ENCODE measurements at regions not wholly inside any gene's neighbourhood (a gene's known extent, or its start where the extent isn't known, plus 50 kb on each side); places are given as distances from the start of the nearest gene placed in this dataset.

- Histone ChIP-seq H3K23me2 (ENCODE audit: low read depth, low read length) (no peaks in the 10 kb centered on the region; the same call in 1 of the 2 replicates), H3K9me3 (ENCODE audit: insufficient read depth in 2 of 2, low read depth in 1 of 2, low read length in 1 of 2) (no peaks in the 10 kb centered on the region), H3K9ac (replicated peaks in 1 of 4; ENCODE audit: extremely low read depth in 1 of 4, low read depth in 3 of 4, low read length in 3 of 4) (no peak overlapping the region), H3K23ac (ENCODE audit: insufficient read length) (no peak overlapping the region), H3K18ac (ENCODE audit: extremely low read depth, low read length) (no peak overlapping the region), H4K8ac (ENCODE audit: extremely low read depth, insufficient read depth, low read length) (no peak overlapping the region), H3K4ac (replicated peaks; ENCODE audit: insufficient read length, low read depth, low read length) (no peak overlapping the region), H2AFZ (ENCODE audit: low read length) (no peak overlapping the region), H4K91ac (replicated peaks; ENCODE audit: insufficient read length, low read length) (no peak overlapping the region), H3K56ac (replicated peaks; ENCODE audit: insufficient read length, low read depth, low read length) (no peak overlapping the region), H3K27ac (ENCODE audit: low read depth, low read length) (no peak overlapping the region), H2BK5ac (ENCODE audit: low read depth, low read length) (no peak overlapping the region), H4K20me1 (replicated peaks in 1 of 2; ENCODE audit: control insufficient read depth in 1 of 2, insufficient read depth in 2 of 2, low read length in 2 of 2) (no peaks in the 10 kb centered on the region), H3K27me3 (replicated peaks in 1 of 4; ENCODE audit: control insufficient read depth in 3 of 4, extremely low read depth in 1 of 4, insufficient read depth in 3 of 4, low read length in 3 of 4) (no peaks in the 10 kb centered on the region), H3K4me3 (ENCODE audit: extremely low read depth in 1 of 4, insufficient read depth in 2 of 4, low read depth in 3 of 4, low read length in 4 of 4) (no peak overlapping the region), H2BK12ac (ENCODE audit: low read depth, low read length) (no peak overlapping the region), H2AK5ac (ENCODE audit: low read depth, low read length) (no peak overlapping the region), H3K79me2 (ENCODE audit: control insufficient read depth in 1 of 2, insufficient read depth in 2 of 2, low read length in 2 of 2) (no peaks in the 10 kb centered on the region), H2BK20ac (ENCODE audit: low read length) (no peak overlapping the region), H4K5ac (ENCODE audit: insufficient read length, low read depth, low read length) (no peak overlapping the region), H3K79me1 (ENCODE audit: low read depth, low read length) (no peaks in the 10 kb centered on the region), H2BK15ac (ENCODE audit: low read length) (no peak overlapping the region), H3K14ac (ENCODE audit: insufficient read length) (no peak overlapping the region), H2BK120ac (replicated peaks; ENCODE audit: low read depth, low read length) (no peak overlapping the region), H3K4me2 (ENCODE audit: insufficient read depth in 1 of 2, low read depth in 2 of 2, low read length in 2 of 2) (no peak overlapping the region), H3K36me3 (ENCODE audit: control insufficient read depth in 2 of 4, insufficient read depth in 4 of 4, low read length in 3 of 4) (no peaks in the 10 kb centered on the region), H3K4me1 (replicated peaks in 1 of 4; ENCODE audit: control insufficient read depth in 3 of 4, insufficient read depth in 4 of 4, low read length in 3 of 4) (peaks cover 0 to 2% (median 0%) of the 10 kb centered on the region in 4 experiments; a peak in 1 of 7 replicates)
- 92% methylated on average over 5 of the region's 5 CpGs; no CpG with 5 or more reads in 1 of the 2 experiments for WGBS, 2 experiments (ENCODE audit: extremely low coverage in 1 of 2, insufficient coverage in 1 of 2, insufficient read length in 1 of 2, insufficient replicate concordance in 2 of 2, low coverage in 1 of 2, low lambda C conversion rate in 2 of 2, missing lambda C conversion rate in 1 of 2)
- ChIA-PET POLR2A (ENCODE audit: partially characterized antibody) (no interaction called here), CTCF (ENCODE audit: partially characterized antibody) (interaction anchor here (1.1 kb wide), 1 partner anchor 15 kb away, joined by 3 read pairs; no protein-coding TSS in a partner anchor)
- DNase-seq (ENCODE audit: low read depth in 1 of 2, low spot score in 2 of 2) = no peak
- FAIRE-seq = no peak
- TF ChIP-seq SIN3A (conservative IDR thresholded peaks at IDR 0.05 in 1 of 2, IDR thresholded peaks at IDR 0.05 in 1 of 2; ENCODE audit: low read depth in 1 of 2, low read length in 2 of 2) (no peak), MAX (IDR thresholded peaks at IDR 0.05) (no peak), ASH2L (IDR thresholded peaks at IDR 0.05; ENCODE audit: low read length) (no peak), SP4 (IDR thresholded peaks at IDR 0.05; ENCODE audit: low read length) (no peak), KDM4A (IDR thresholded peaks at IDR 0.05; ENCODE audit: low read depth, low read length, severe bottlenecking) (no peak)
Observed at GRCh38 chr15:95368191-95368590, 962.3 kb upstream of the NR2F2 start.

All from H1 (cell line).